HEK293T (cell line): ENCODE measurements at regions not wholly inside any gene's neighbourhood (a gene's known extent, or its start where the extent isn't known, plus 50 kb on each side); places are given as distances from the start of the nearest gene placed in this dataset.
"Not testable (repeated sequence)": the region's sequence is repeated elsewhere in the genome, so short reads cannot be mapped to it uniquely, and the experiment has no call there.

ENCODE experiments used
- CTBP1 ChIP-seq: fragments of 450-650 bp; IDR thresholded peaks from 2 replicates; pipeline ENCODE4 v1.6.1; 2016; ENCODE audit warnings: borderline replicate concordance
- FOXA1 ChIP-seq: fragments of 450-650 bp; IDR thresholded peaks from 2 replicates; pipeline ENCODE4 v1.6.1; 2016; ENCODE audit warnings: mild to moderate bottlenecking
- FOXK2 ChIP-seq: fragments of 450-650 bp; IDR thresholded peaks from 2 replicates; pipeline ENCODE4 v1.6.1; 2016; ENCODE audit warnings: mild to moderate bottlenecking
- L3MBTL2 ChIP-seq: fragments of 450-650 bp; conservative IDR thresholded peaks from 2 replicates; pipeline ENCODE4 v1.6.1; 2016; ENCODE audit warnings: mild to moderate bottlenecking
- SP1 ChIP-seq: fragments of 450-650 bp; IDR thresholded peaks from 2 replicates; pipeline ENCODE4 v1.6.1; 2017

DNA sequence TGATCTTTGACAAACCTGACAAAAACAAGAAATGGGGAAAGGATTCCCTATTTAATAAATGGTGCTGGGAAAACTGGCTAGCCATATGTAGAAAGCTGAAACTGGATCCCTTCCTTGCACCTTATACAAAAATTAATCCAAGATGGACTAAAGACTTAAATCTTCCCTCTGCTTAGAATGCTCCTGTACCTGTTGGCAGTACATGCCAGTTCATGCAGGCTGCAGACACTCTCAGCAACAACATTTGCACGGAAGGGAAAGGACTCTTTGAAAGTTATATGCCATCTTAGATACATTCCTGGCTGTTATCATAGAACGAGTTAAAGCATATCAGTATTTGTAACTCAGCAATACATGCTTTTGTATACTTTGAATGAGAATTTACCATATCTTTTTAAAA, 649.9 kb downstream of the RNF144A start:
- TF ChIP-seq CTBP1, L3MBTL2, FOXK2, SP1, FOXA1: not testable (repeated sequence)
